Endothelial cell of umbilical vein (primary cell): ENCODE measurements at regions not wholly inside any gene's neighbourhood (a gene's known extent, or its start where the extent isn't known, plus 50 kb on each side); places are given as distances from the start of the nearest gene placed in this dataset.

Experiments used
- BruUV-seq: library from RNA; stranded (reverse); fragments of 400-500 nt; replicated peaks from 2 replicates; lab custom pipeline; 2021; lab: Mats Ljungman, UMichigan
- CTCF ChIA-PET: fragments of 300-600, 350-600 bp; sonication (Branson Sonifier 250); formaldehyde crosslinking; loops from one replicate; lab custom pipeline; 2021; ENCODE audit warnings: antibody characterized with exemption, inconsistent platforms; lab: Charles Lee
- POLR2A ChIA-PET: fragments of 300-600, 350-600 bp; sonication (Branson Sonifier 250); formaldehyde crosslinking; loops from one replicate; lab custom pipeline; 2021; ENCODE audit warnings: antibody characterized with exemption, inconsistent platforms; lab: Charles Lee
- DNase-seq: peaks from one replicate; pipeline ENCODE4 v3.0.0-alpha.2; 2011; ENCODE audit warnings: low read depth, low spot score
- FAIRE-seq: peaks from 2 replicates; lab custom pipeline; 2011; peaks lifted over from hg19 to GRCh38; lab: Jason Lieb, UNC
- H2AFZ ChIP-seq: 2 replicates; pipeline ENCODE4 v1.6.0; 2012; ENCODE audit warnings: low read depth, low read length, control low read depth, inconsistent platforms
- H3K27ac ChIP-seq: 2 replicates; pipeline ENCODE4 v1.5.1; 2011; ENCODE audit warnings: low read depth, mild to moderate bottlenecking, control low read depth, low read length, moderate library complexity; ENCODE audit not compliant: insufficient read depth
- H3K27me3 ChIP-seq, 2 experiments: 2 replicates each; pipeline versions ENCODE4 v1.6.0 to v1.6.1; 2011; ENCODE audit warnings: low read length in 2 of 2, mixed read lengths in 1 of 2; ENCODE audit not compliant: control insufficient read depth in 2 of 2, insufficient read depth in 2 of 2
- H3K36me3 ChIP-seq, 2 experiments: 2 replicates in 1 of 2; 3 replicates in 1 of 2; pipeline ENCODE4 v1.5.1; 2011; ENCODE audit warnings: low read length in 2 of 2, mild to moderate bottlenecking in 1 of 2, moderate library complexity in 1 of 2; ENCODE audit not compliant: control insufficient read depth in 2 of 2, insufficient read depth in 2 of 2; ENCODE audit errors: extremely low read depth in 1 of 2
- H3K4me1 ChIP-seq: 3 replicates; pipeline ENCODE4 v1.5.1; 2011; ENCODE audit warnings: mild to moderate bottlenecking, low read length; ENCODE audit not compliant: control insufficient read depth, insufficient read depth; ENCODE audit errors: extremely low read depth
- H3K4me2 ChIP-seq: 2 replicates; pipeline ENCODE4 v1.6.1; 2011; ENCODE audit warnings: low read length, control low read depth, mixed read lengths; ENCODE audit not compliant: insufficient read depth
- H3K4me3 ChIP-seq, 3 experiments: fragments of 200-600 bp in 1 of 3; sonication (generic), shearing (Covaris generic) in 1 of 3; replicated peaks in 1 of 3; 2 replicates each; pipeline ENCODE4 v1.5.1; 2011 to 2016; ENCODE audit warnings: control low read depth in 3 of 3, low read length in 3 of 3, mild to moderate bottlenecking in 2 of 3, inconsistent platforms in 1 of 3, low read depth in 1 of 3, moderate library complexity in 1 of 3; ENCODE audit not compliant: insufficient read depth in 1 of 3
- H3K79me2 ChIP-seq: 2 replicates; pipeline ENCODE4 v1.6.0; 2012; ENCODE audit warnings: low read length, inconsistent platforms; ENCODE audit not compliant: control insufficient read depth, insufficient read depth
- H3K9ac ChIP-seq: replicated peaks from 2 replicates; pipeline ENCODE3; 2011; ENCODE audit warnings: low read length, control low read depth; ENCODE audit not compliant: insufficient read depth; ENCODE audit errors: extremely low read depth
- H3K9me1 ChIP-seq: replicated peaks from 3 replicates; pipeline ENCODE4 v1.6.0; 2011; ENCODE audit warnings: mild to moderate bottlenecking, low read length; ENCODE audit not compliant: control insufficient read depth, insufficient read depth; ENCODE audit errors: extremely low read depth
- H3K9me3 ChIP-seq: replicated peaks from 2 replicates; pipeline ENCODE4 v1.5.1; 2012; ENCODE audit warnings: low read length, inconsistent platforms; ENCODE audit not compliant: control insufficient read depth, insufficient read depth
- H4K20me1 ChIP-seq: replicated peaks from 2 replicates; pipeline ENCODE3; 2011; ENCODE audit warnings: mild to moderate bottlenecking, low read length; ENCODE audit not compliant: control insufficient read depth, insufficient read depth; ENCODE audit errors: extremely low read depth
- EZH2 ChIP-seq: IDR thresholded peaks from 2 replicates; pipeline ENCODE4 v1.6.1; 2012; ENCODE audit warnings: borderline replicate concordance, low read depth, mild to moderate bottlenecking, moderate library complexity, low read length, inconsistent platforms; ENCODE audit not compliant: severe bottlenecking
- FOS ChIP-seq: IDR thresholded peaks from 2 replicates; pipeline ENCODE4 v1.6.1; 2011; ENCODE audit warnings: mild to moderate bottlenecking, low read length, moderate library complexity, borderline replicate concordance; ENCODE audit not compliant: insufficient read depth
- GATA2 ChIP-seq: IDR thresholded peaks from 2 replicates; pipeline ENCODE4 v1.7.0; 2011; ENCODE audit warnings: low read depth, mild to moderate bottlenecking, moderate library complexity, mixed read lengths, low read length; ENCODE audit not compliant: insufficient read length, insufficient read depth
- JUN ChIP-seq: IDR thresholded peaks from 2 replicates; pipeline ENCODE4 v1.6.1; 2011; ENCODE audit warnings: borderline replicate concordance, low read depth; ENCODE audit not compliant: insufficient read length, insufficient read depth
- MYC ChIP-seq: IDR thresholded peaks from one replicate; pipeline ENCODE4 v1.6.1; 2011; ENCODE audit warnings: mild to moderate bottlenecking, low read depth, low read length
- POLR2A ChIP-seq: IDR thresholded peaks from 2 replicates; pipeline ENCODE4 v1.6.1; 2012; ENCODE audit warnings: low read depth, mild to moderate bottlenecking, control low read depth, low read length
- dilution Hi-C: fragments of 300-500 bp; cut with MboI; formaldehyde crosslinking; loops from one replicate; pipeline ENCODE4 v1.15.0; 2019; ENCODE audit warnings: low sequenced_read_pairs; ENCODE audit not compliant: extremely low pct_ligation_motif_present
- intact Hi-C: fragments of 100-400 bp; cut with micrococcal nuclease; formaldehyde crosslinking; loops from one replicate; pipeline ENCODE4 v1.10.0; 2022
- TF ChIP-seq, protein P1 (sequence below), 2 donors: IDR thresholded peaks; 1 replicate in 1 of 2; 2 replicates in 1 of 2; pipeline ENCODE4 v1.5.1; 2011; ENCODE audit warnings: low read length in 2 of 2, mild to moderate bottlenecking in 2 of 2, moderate library complexity in 2 of 2, control low read depth in 1 of 2, inconsistent platforms in 1 of 2, low read depth in 1 of 2; ENCODE audit not compliant: insufficient read depth in 1 of 2; ENCODE audit errors: extremely low read depth in 1 of 2
- TF ChIP-seq, protein P2 (sequence below): IDR thresholded peaks from 2 replicates; pipeline ENCODE4 v1.6.1; 2011; ENCODE audit not compliant: insufficient read depth, insufficient read length

- FAIRE-seq = no peak
- H3K79me2 ChIP-seq = no peaks in the 10 kb centered on the region
These were observed 280.4 kb upstream of the ANXA10 start for GRCh38 chr4:167811958-167812357.

GRCh38 chr4:167826281-167826680 lies 266.1 kb upstream of the ANXA10 start:
- dilution Hi-C loops = no loop called here
- intact Hi-C loops = no loop called here
- H3K9ac ChIP-seq = no peak overlapping the region

More at GRCh38 chr4:167811958-167812357, 280.4 kb upstream of the ANXA10 start:
- Histone ChIP-seq H2AFZ (no peak overlapping the region), H3K4me2 (no peak overlapping the region), H3K27me3 (no peaks in the 10 kb centered on the region), H4K20me1 (no peaks in the 10 kb centered on the region), H3K9ac (no peak overlapping the region), H3K9me3 (no peaks in the 10 kb centered on the region), H3K4me3 (no peak overlapping the region), H3K9me1 (no peaks in the 10 kb centered on the region), H3K4me1 (no peaks in the 10 kb centered on the region), H3K27ac (no peak overlapping the region), H3K36me3 (no peaks in the 10 kb centered on the region)
- dilution Hi-C loops (no loop called here), intact Hi-C loops (no loop called here)
- no peak for DNase-seq
- POLR2A ChIA-PET = no interaction called here
- CTCF ChIA-PET = no interaction called here
- TF ChIP-seq, protein P1, sequence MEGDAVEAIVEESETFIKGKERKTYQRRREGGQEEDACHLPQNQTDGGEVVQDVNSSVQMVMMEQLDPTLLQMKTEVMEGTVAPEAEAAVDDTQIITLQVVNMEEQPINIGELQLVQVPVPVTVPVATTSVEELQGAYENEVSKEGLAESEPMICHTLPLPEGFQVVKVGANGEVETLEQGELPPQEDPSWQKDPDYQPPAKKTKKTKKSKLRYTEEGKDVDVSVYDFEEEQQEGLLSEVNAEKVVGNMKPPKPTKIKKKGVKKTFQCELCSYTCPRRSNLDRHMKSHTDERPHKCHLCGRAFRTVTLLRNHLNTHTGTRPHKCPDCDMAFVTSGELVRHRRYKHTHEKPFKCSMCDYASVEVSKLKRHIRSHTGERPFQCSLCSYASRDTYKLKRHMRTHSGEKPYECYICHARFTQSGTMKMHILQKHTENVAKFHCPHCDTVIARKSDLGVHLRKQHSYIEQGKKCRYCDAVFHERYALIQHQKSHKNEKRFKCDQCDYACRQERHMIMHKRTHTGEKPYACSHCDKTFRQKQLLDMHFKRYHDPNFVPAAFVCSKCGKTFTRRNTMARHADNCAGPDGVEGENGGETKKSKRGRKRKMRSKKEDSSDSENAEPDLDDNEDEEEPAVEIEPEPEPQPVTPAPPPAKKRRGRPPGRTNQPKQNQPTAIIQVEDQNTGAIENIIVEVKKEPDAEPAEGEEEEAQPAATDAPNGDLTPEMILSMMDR (IDR thresholded peaks at IDR 0.05; ENCODE audit: extremely low read depth in 1 of 2, insufficient read depth in 1 of 2, low read depth in 1 of 2, low read length in 2 of 2) = no peak
- TF ChIP-seq GATA2 (no peak), POLR2A (no peak), FOS (no peak), MYC (no peak)
- TF ChIP-seq, protein P2, sequence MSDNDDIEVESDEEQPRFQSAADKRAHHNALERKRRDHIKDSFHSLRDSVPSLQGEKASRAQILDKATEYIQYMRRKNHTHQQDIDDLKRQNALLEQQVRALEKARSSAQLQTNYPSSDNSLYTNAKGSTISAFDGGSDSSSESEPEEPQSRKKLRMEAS = no peak
- no TSS peak for BruUV-seq

More at GRCh38 chr4:167826281-167826680, 266.1 kb upstream of the ANXA10 start:
- Histone ChIP-seq H3K27me3 (no peaks in the 10 kb centered on the region), H3K9me3 (no peaks in the 10 kb centered on the region), H3K9me1 (no peaks in the 10 kb centered on the region), H2AFZ (peak overlapping the region; percentile 57), H3K4me2 (no peak overlapping the region), H3K4me3 (no peak overlapping the region), H3K27ac (no peak overlapping the region), H4K20me1 (no peaks in the 10 kb centered on the region), H3K79me2 (no peaks in the 10 kb centered on the region), H3K36me3 (no peaks in the 10 kb centered on the region), H3K4me1 (no peaks in the 10 kb centered on the region)
- ChIA-PET POLR2A (no interaction called here), CTCF (no interaction called here)
- no peak for FAIRE-seq
- no peak for TF ChIP-seq EZH2
- no peak for TF ChIP-seq JUN
- DNase-seq = peak; percentile 3
- no TSS peak for BruUV-seq
